IPS DF 6.9 (cell line): ENCODE measurements at regions not wholly inside any gene's neighbourhood (a gene's known extent, or its start where the extent isn't known, plus 50 kb on each side); places are given as distances from the start of the nearest gene placed in this dataset.

Experiments used
- DNase-seq: peaks from one replicate; pipeline ENCODE4 v3.0.0-alpha.2; 2013; ENCODE audit warnings: low read depth, low spot score
- H3K27ac ChIP-seq: one replicate; pipeline ENCODE4 v1.5.1; 2013; ENCODE audit warnings: low read length, control low read depth
- H3K27me3 ChIP-seq: 2 replicates; pipeline ENCODE4 v1.6.1; 2013; ENCODE audit warnings: mild to moderate bottlenecking, low read length; ENCODE audit not compliant: control insufficient read depth, insufficient read depth
- H3K36me3 ChIP-seq: 2 replicates; pipeline ENCODE4 v1.6.1; 2013; ENCODE audit warnings: low read length; ENCODE audit not compliant: control insufficient read depth, insufficient read depth
- H3K4me1 ChIP-seq: 2 replicates; pipeline ENCODE4 v1.6.1; 2013; ENCODE audit warnings: low read length; ENCODE audit not compliant: control insufficient read depth, insufficient read depth
- H3K4me3 ChIP-seq: 2 replicates; pipeline ENCODE4 v1.5.1; 2013; ENCODE audit warnings: mild to moderate bottlenecking, low read length
- H3K9me3 ChIP-seq: 2 replicates; pipeline ENCODE4 v1.6.1; 2013; ENCODE audit warnings: low read length, inconsistent platforms; ENCODE audit not compliant: control insufficient read depth, insufficient read depth
- WGBS: extraction: QIAGEN DNeasy Blood & Tissue Kit; methylation state at CpG from one replicate; pipeline ENCODE4 v1.1.7; 2013; ENCODE audit warnings: mixed read lengths, missing lambda C conversion rate; ENCODE audit not compliant: insufficient read length, insufficient coverage; 5-methylcytosine and 5-hydroxymethylcytosine counted together

- Histone ChIP-seq H3K27ac (no peak overlapping the region), H3K4me1 (peaks cover 2% of the 10 kb centered on the region; the same call in 1 of the 2 replicates), H3K36me3 (no peaks in the 10 kb centered on the region), H3K27me3 (no peaks in the 10 kb centered on the region), H3K4me3 (no peak overlapping the region), H3K9me3 (no peaks in the 10 kb centered on the region)
- no peak for DNase-seq
- no CpG with 5 or more reads among the region's 2 CpGs for WGBS
These were observed 70.7 kb upstream of the NAP1L1 start for GRCh38 chr12:76155157-76155670.

- peaks cover 1% of the 10 kb centered on the region; the same call in 1 of the 2 replicates for H3K4me1 ChIP-seq
- DNase-seq, result no peak
- H3K4me3 ChIP-seq, result no peak overlapping the region
- H3K36me3 ChIP-seq, result no peaks in the 10 kb centered on the region
- H3K27ac ChIP-seq, result no peak overlapping the region
- no peaks in the 10 kb centered on the region for H3K27me3 ChIP-seq
- no peaks in the 10 kb centered on the region for H3K9me3 ChIP-seq
- WGBS, result no CpG with 5 or more reads among the region's 3 CpGs
These were observed 69.1 kb upstream of the NAP1L1 start for GRCh38 chr12:76153616-76154015.

- Histone ChIP-seq H3K27me3 (no peaks in the 10 kb centered on the region), H3K9me3 (no peaks in the 10 kb centered on the region), H3K4me1 (no peaks in the 10 kb centered on the region), H3K4me3 (no peak overlapping the region), H3K27ac (no peak overlapping the region), H3K36me3 (no peaks in the 10 kb centered on the region)
- no CpG with 5 or more reads among the region's 4 CpGs for WGBS
- DNase-seq, result no peak
These were observed 67.8 kb upstream of the NAP1L1 start for GRCh38 chr12:76152181-76152807.

- Histone ChIP-seq H3K27me3 (no peaks in the 10 kb centered on the region), H3K27ac (no peak overlapping the region), H3K9me3 (no peaks in the 10 kb centered on the region), H3K4me3 (no peak overlapping the region), H3K4me1 (no peaks in the 10 kb centered on the region), H3K36me3 (no peaks in the 10 kb centered on the region)
- no peak for DNase-seq
- WGBS, result no CpG with 5 or more reads among the region's 1 CpG
These were observed 59.7 kb upstream of the NAP1L1 start for GRCh38 chr12:76144245-76144549.

GRCh38 chr12:76143343-76144244, 59.1 kb upstream of the NAP1L1 start:
- Histone ChIP-seq H3K4me3 (no peak overlapping the region), H3K9me3 (no peaks in the 10 kb centered on the region), H3K27ac (no peak overlapping the region), H3K4me1 (no peaks in the 10 kb centered on the region), H3K27me3 (no peaks in the 10 kb centered on the region), H3K36me3 (no peaks in the 10 kb centered on the region)
- WGBS, result no CpG with 5 or more reads among the region's 6 CpGs
- DNase-seq, result no peak

GRCh38 chr12:76142305-76142704, 57.8 kb upstream of the NAP1L1 start:
- H3K27me3 ChIP-seq, result no peaks in the 10 kb centered on the region
- no peak overlapping the region for H3K4me3 ChIP-seq
- no peaks in the 10 kb centered on the region for H3K36me3 ChIP-seq
- no peaks in the 10 kb centered on the region for H3K9me3 ChIP-seq
- H3K4me1 ChIP-seq, result no peaks in the 10 kb centered on the region
- no peak overlapping the region for H3K27ac ChIP-seq
- no peak for DNase-seq
- no CpG with 5 or more reads among the region's 3 CpGs for WGBS

- no peak for DNase-seq
- H3K27me3 ChIP-seq, result no peaks in the 10 kb centered on the region
- no peaks in the 10 kb centered on the region for H3K4me1 ChIP-seq
- H3K27ac ChIP-seq, result no peak overlapping the region
- H3K9me3 ChIP-seq, result no peaks in the 10 kb centered on the region
- no peak overlapping the region for H3K4me3 ChIP-seq
- no peaks in the 10 kb centered on the region for H3K36me3 ChIP-seq
- no CpG with 5 or more reads among the region's 2 CpGs for whole genome bisulfite sequencing
These were observed 54.2 kb upstream of the NAP1L1 start for GRCh38 chr12:76138656-76139055.

- no peaks in the 10 kb centered on the region for H3K36me3 ChIP-seq
- DNase-seq, result no peak
- H3K4me1 ChIP-seq, result no peaks in the 10 kb centered on the region
- no peak overlapping the region for H3K4me3 ChIP-seq
- no CpG with 5 or more reads among the region's 6 CpGs for WGBS
- H3K9me3 ChIP-seq, result no peaks in the 10 kb centered on the region
- H3K27ac ChIP-seq, result no peak overlapping the region
- H3K27me3 ChIP-seq, result no peaks in the 10 kb centered on the region
These were observed 53.1 kb upstream of the NAP1L1 start for GRCh38 chr12:76137606-76138005.

- no peak overlapping the region for H3K27ac ChIP-seq
- DNase-seq, result no peak
- H3K36me3 ChIP-seq, result no peaks in the 10 kb centered on the region
These were observed 51.0 kb upstream of the NAP1L1 start for GRCh38 chr12:76135456-76135855.

More at GRCh38 chr12:76135456-76135855, 51.0 kb upstream of the NAP1L1 start:
- no peaks in the 10 kb centered on the region for H3K27me3 ChIP-seq
- no peak overlapping the region for H3K4me3 ChIP-seq
- H3K9me3 ChIP-seq, result no peaks in the 10 kb centered on the region
- H3K4me1 ChIP-seq, result no peaks in the 10 kb centered on the region
